IMR-90 (cell line): ENCODE measurements at regions not wholly inside any gene's neighbourhood (a gene's known extent, or its start where the extent isn't known, plus 50 kb on each side); places are given as distances from the start of the nearest gene placed in this dataset.

Experiments used
- ATAC-seq: fragments of 200-7000 bp; cut with Tn5 transposase; 2 replicates; pipeline ENCODE4 v1.9.1; 2020; ENCODE audit warnings: low read depth, mild to moderate bottlenecking, moderate library complexity
- BruUV-seq: library from RNA; stranded (reverse); fragments of 400-500 nt; replicated peaks from 2 replicates; lab custom pipeline; 2021; lab: Mats Ljungman, UMichigan
- CTCF ChIA-PET: fragments of 300-600 bp; formaldehyde crosslinking; extraction: SDS; loops from one replicate; lab custom pipeline; 2021; ENCODE audit warnings: antibody characterized with exemption; lab: Yijun Ruan, JAX
- POLR2A ChIA-PET: fragments of 300-600 bp; sonication (Branson Sonifier 250); formaldehyde crosslinking; loops from one replicate; lab custom pipeline; 2022; ENCODE audit warnings: antibody characterized with exemption; ENCODE audit not compliant: unreplicated experiment; lab: Charles Lee
- DNase-seq: peaks from one replicate; pipeline ENCODE4 v3.0.0; 2013
- H2AFZ ChIP-seq: replicated peaks from 2 replicates; pipeline ENCODE3; 2013; ENCODE audit warnings: low read length, mild to moderate bottlenecking; ENCODE audit not compliant: poor library complexity
- H2AK5ac ChIP-seq: 2 replicates; pipeline ENCODE4 v1.6.1; 2013; ENCODE audit warnings: low read depth, low read length, inconsistent platforms
- H2AK9ac ChIP-seq: replicated peaks from 2 replicates; pipeline ENCODE3; 2013; ENCODE audit warnings: mild to moderate bottlenecking, low read depth, low read length, moderate library complexity; ENCODE audit not compliant: poor library complexity
- H2BK120ac ChIP-seq: 2 replicates; pipeline ENCODE4 v1.6.1; 2013; ENCODE audit warnings: low read depth, low read length, inconsistent platforms
- H2BK15ac ChIP-seq: 3 replicates; pipeline ENCODE4 v1.6.1; 2013; ENCODE audit warnings: low read depth, low read length, inconsistent platforms
- H2BK20ac ChIP-seq: 2 replicates; pipeline ENCODE4 v1.6.1; 2013; ENCODE audit warnings: low read depth, mild to moderate bottlenecking, inconsistent platforms, low read length, moderate library complexity
- H2BK5ac ChIP-seq: 2 replicates; pipeline ENCODE4 v1.6.1; 2013; ENCODE audit warnings: mild to moderate bottlenecking, low read depth, low read length, inconsistent platforms; ENCODE audit not compliant: poor library complexity, severe bottlenecking
- H3K14ac ChIP-seq: replicated peaks from 2 replicates; pipeline ENCODE4 v1.6.1; 2013; ENCODE audit warnings: low read depth, low read length, inconsistent platforms
- H3K18ac ChIP-seq: 2 replicates; pipeline ENCODE4 v1.6.1; 2013; ENCODE audit warnings: low read depth, low read length, control low read depth
- H3K23ac ChIP-seq: 2 replicates; pipeline ENCODE4 v1.6.1; 2013; ENCODE audit warnings: low read depth, low read length, inconsistent platforms
- H3K27ac ChIP-seq: 2 replicates; pipeline ENCODE4 v1.5.1; 2013; ENCODE audit warnings: mild to moderate bottlenecking, control low read depth, low read length; ENCODE audit not compliant: insufficient read depth
- H3K27me3 ChIP-seq: 2 replicates; pipeline ENCODE4 v1.6.1; 2013; ENCODE audit warnings: low read length; ENCODE audit not compliant: control insufficient read depth, insufficient read depth
- H3K36me3 ChIP-seq: 2 replicates; pipeline ENCODE4 v1.6.1; 2013; ENCODE audit warnings: low read length, mixed read lengths; ENCODE audit not compliant: control insufficient read depth, insufficient read depth
- H3K4ac ChIP-seq: 2 replicates; pipeline ENCODE4 v1.6.1; 2013; ENCODE audit warnings: low read depth, low read length, inconsistent platforms
- H3K4me1 ChIP-seq: 2 replicates; pipeline ENCODE4 v1.6.1; 2013; ENCODE audit warnings: low read length, mixed read lengths; ENCODE audit not compliant: control insufficient read depth, insufficient read depth
- H3K4me2 ChIP-seq: 2 replicates; pipeline ENCODE4 v1.6.1; 2013; ENCODE audit warnings: low read depth, mild to moderate bottlenecking, control low read depth, low read length, moderate library complexity
- H3K4me3 ChIP-seq: 2 replicates; pipeline ENCODE4 v1.5.1; 2013; ENCODE audit warnings: low read depth, mild to moderate bottlenecking, control low read depth, low read length, moderate library complexity; ENCODE audit not compliant: insufficient read depth
- H3K56ac ChIP-seq: 2 replicates; pipeline ENCODE4 v1.6.1; 2013; ENCODE audit warnings: low read length, inconsistent platforms; ENCODE audit not compliant: insufficient read depth; ENCODE audit errors: extremely low read depth
- H3K79me1 ChIP-seq, 2 experiments: 2 replicates each; pipeline ENCODE4 v1.6.1; 2013; ENCODE audit warnings: low read length in 2 of 2, inconsistent platforms in 1 of 2, low read depth in 1 of 2
- H3K9ac ChIP-seq: 2 replicates; pipeline ENCODE4 v1.6.1; 2013; ENCODE audit warnings: low read depth, low read length, control low read depth
- H3K9me1 ChIP-seq: 2 replicates; pipeline ENCODE4 v1.6.1; 2013; ENCODE audit warnings: low read length, inconsistent platforms; ENCODE audit not compliant: insufficient read depth
- H3K9me3 ChIP-seq: 2 replicates; pipeline ENCODE4 v1.6.1; 2013; ENCODE audit warnings: low read length; ENCODE audit not compliant: control insufficient read depth, insufficient read depth
- H4K20me1 ChIP-seq: 2 replicates; pipeline ENCODE4 v1.6.1; 2013; ENCODE audit warnings: low read length, inconsistent platforms; ENCODE audit not compliant: insufficient read depth
- H4K5ac ChIP-seq: 2 replicates; pipeline ENCODE4 v1.6.1; 2013; ENCODE audit warnings: mild to moderate bottlenecking, low read depth, low read length, control low read depth
- H4K8ac ChIP-seq, 2 experiments: 2 replicates each; pipeline ENCODE4 v1.6.1; 2013; ENCODE audit warnings: low read depth in 2 of 2, low read length in 2 of 2, control low read depth in 1 of 2, inconsistent platforms in 1 of 2
- H4K91ac ChIP-seq: 2 replicates; pipeline ENCODE4 v1.6.1; 2013; ENCODE audit warnings: low read depth, low read length, inconsistent platforms; ENCODE audit not compliant: insufficient read depth
- MAZ ChIP-seq: IDR thresholded peaks from 2 replicates; pipeline ENCODE4 v1.6.1; 2012; ENCODE audit warnings: low read depth, mild to moderate bottlenecking, low read length, improper control_type of control experiment, moderate library complexity, borderline replicate concordance
- MXI1 ChIP-seq: IDR thresholded peaks from 2 replicates; pipeline ENCODE4 v1.6.1; 2012; ENCODE audit warnings: low read depth, mild to moderate bottlenecking, low read length, moderate library complexity, borderline replicate concordance
- SMC3 ChIP-seq: fragments of 150-350 bp; IDR thresholded peaks from 2 replicates; pipeline ENCODE4 v1.6.1; 2016; ENCODE audit warnings: low read depth, mild to moderate bottlenecking, antibody characterized with exemption, low read length, moderate library complexity
- WGBS, 2 experiments: methylation state at CpG; one replicate each; pipeline versions ENCODE4 v1.1.5 to v1.1.7; 2013; ENCODE audit warnings: missing lambda C conversion rate in 2 of 2; ENCODE audit not compliant: insufficient read length in 1 of 2; ENCODE audit errors: extremely low coverage in 2 of 2; 5-methylcytosine and 5-hydroxymethylcytosine counted together
- dilution Hi-C: fragments of 300-500 bp; cut with HindIII; formaldehyde crosslinking; loops from one replicate; pipeline ENCODE4 v1.14.3; 2018; ENCODE audit warnings: low sequenced_read_pairs; ENCODE audit not compliant: unreplicated experiment
- in situ Hi-C: fragments of 300-500 bp; cut with MboI; formaldehyde crosslinking; loops from 3 replicates; pipeline ENCODE4 v1.14.3; 2019; ENCODE audit warnings: low sequenced_read_pairs, inconsistent platforms, mixed read lengths
- intact Hi-C: fragments of 100-400 bp; cut with micrococcal nuclease; formaldehyde crosslinking; loops from 2 replicates; pipeline ENCODE4 v1.10.0; 2022

GRCh38 chr18:26772691-26773090 lies 92.8 kb downstream of the AQP4 start:
- ChIA-PET POLR2A (no interaction called here), CTCF (no interaction called here)
- no peak overlapping the region for H3K4ac ChIP-seq
- no peak overlapping the region for H3K56ac ChIP-seq
- intact Hi-C loops, result no loop called here
- no peak overlapping the region for H2BK15ac ChIP-seq
- H3K27ac ChIP-seq, result no peak overlapping the region
- H3K9me1 ChIP-seq, result no peaks in the 10 kb centered on the region
- no peak for ATAC-seq
- no peak for DNase-seq
- H3K14ac ChIP-seq, result no peak overlapping the region
- in situ Hi-C loops, result no loop called here
- TF ChIP-seq SMC3 (no peak), MXI1 (no peak), MAZ (no peak)
- H3K9ac ChIP-seq, result no peak overlapping the region
- no peak overlapping the region for H3K23ac ChIP-seq
- H2AFZ ChIP-seq, result no peak overlapping the region
- H3K27me3 ChIP-seq, result no peaks in the 10 kb centered on the region
- H3K4me1 ChIP-seq, result no peaks in the 10 kb centered on the region
- H3K18ac ChIP-seq, result no peak overlapping the region
- no peaks in the 10 kb centered on the region for H3K9me3 ChIP-seq
- dilution Hi-C loops, result no loop called here
- H2BK20ac ChIP-seq, result no peak overlapping the region
- no peaks in the 10 kb centered on the region for H3K36me3 ChIP-seq
- no peak overlapping the region for H4K91ac ChIP-seq
- H4K20me1 ChIP-seq, result no peaks in the 10 kb centered on the region
- no TSS peak for BruUV-seq
- no peaks in the 10 kb centered on the region for H3K79me1 ChIP-seq
- H2BK5ac ChIP-seq, result no peak overlapping the region
- no peak overlapping the region for H3K4me3 ChIP-seq
- no peak overlapping the region for H4K5ac ChIP-seq
- no peak overlapping the region for H4K8ac ChIP-seq
- WGBS, 2 experiments, result no CpG with 5 or more reads among the region's 2 CpGs
- H2BK120ac ChIP-seq, result no peak overlapping the region
- H3K4me2 ChIP-seq, result no peak overlapping the region
- H2AK5ac ChIP-seq, result no peak overlapping the region
- no peak overlapping the region for H2AK9ac ChIP-seq
